PC-3 (cell line): ENCODE measurements at regions not wholly inside any gene's neighbourhood (a gene's known extent, or its start where the extent isn't known, plus 50 kb on each side); places are given as distances from the start of the nearest gene placed in this dataset.
"Not testable (repeated sequence)": the region's sequence is repeated elsewhere in the genome, so short reads cannot be mapped to it uniquely, and the experiment has no call there.

Experiments used
- CTCF ChIP-seq: fragments of 300-600 bp; sonication (generic); conservative IDR thresholded peaks from 2 replicates; pipeline ENCODE4 v1.5.1; 2017; ENCODE audit warnings: antibody characterized with exemption, low read depth, mild to moderate bottlenecking, low read length
- EZH2 ChIP-seq: fragments of 300-600 bp; sonication (generic); IDR thresholded peaks from one replicate; pipeline ENCODE4 v1.6.1; 2017; ENCODE audit warnings: antibody characterized with exemption, mild to moderate bottlenecking, low read length; ENCODE audit not compliant: unreplicated experiment

DNA sequence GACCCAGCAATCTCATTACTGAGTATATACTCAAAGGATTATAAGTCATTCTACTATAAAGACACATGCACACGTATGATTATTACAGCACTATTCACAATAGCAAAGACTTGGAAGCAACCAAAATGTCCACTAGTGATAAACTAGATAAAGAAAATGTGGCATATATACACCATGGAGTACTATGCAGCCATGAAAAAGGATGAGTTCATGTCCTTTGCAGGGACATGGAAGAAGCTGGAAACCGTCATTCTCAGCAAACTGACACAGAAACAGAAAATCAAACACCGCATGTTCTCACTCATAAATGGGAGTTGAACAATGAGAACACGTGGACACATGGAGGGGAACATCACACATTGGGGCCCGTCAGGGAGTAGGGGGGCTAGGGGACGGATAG, 1600.0 kb upstream of the NUDT12 start:
- not testable (repeated sequence) for TF ChIP-seq CTCF, EZH2
